BJ (cell line): ENCODE measurements at regions not wholly inside any gene's neighbourhood (a gene's known extent, or its start where the extent isn't known, plus 50 kb on each side); places are given as distances from the start of the nearest gene placed in this dataset.
"Not testable (repeated sequence)": the region's sequence is repeated elsewhere in the genome, so short reads cannot be mapped to it uniquely, and the experiment has no call there.

ENCODE experiments used
- CTCF ChIA-PET: fragments of 350-600 bp; formaldehyde crosslinking; extraction: SDS; loops from one replicate; lab custom pipeline; 2021; ENCODE audit warnings: antibody characterized with exemption, inconsistent platforms; lab: Yijun Ruan, JAX
- POLR2A ChIA-PET: fragments of 300-600 bp; sonication (Branson Sonifier 250); formaldehyde crosslinking; extraction: SDS; loops from one replicate; lab custom pipeline; 2021; ENCODE audit warnings: antibody characterized with exemption; lab: Charles Lee
- DNase-seq: peaks from one replicate; pipeline ENCODE4 v3.0.0-alpha.2; 2011; ENCODE audit warnings: low read depth
- H3K27me3 ChIP-seq: 2 replicates; pipeline ENCODE4 v1.6.0; 2011; ENCODE audit warnings: low read length; ENCODE audit not compliant: control insufficient read depth, insufficient read depth
- H3K36me3 ChIP-seq: 2 replicates; pipeline ENCODE4 v1.5.1; 2011; ENCODE audit warnings: low read length; ENCODE audit not compliant: control insufficient read depth, insufficient read depth
- H3K4me3 ChIP-seq: 2 replicates; pipeline ENCODE4 v1.5.1; 2011; ENCODE audit warnings: low read depth, mild to moderate bottlenecking, control low read depth, low read length
- CTCF ChIP-seq: IDR thresholded peaks from 2 replicates; pipeline ENCODE4 v1.5.1; 2011; ENCODE audit warnings: low read depth, mild to moderate bottlenecking, control low read depth, inconsistent platforms, low read length, moderate library complexity; ENCODE audit not compliant: insufficient read depth

GRCh38 chr4:38297061-38297460, 336.9 kb downstream of the PTTG2 start:
- no peak for DNase-seq
- Histone ChIP-seq H3K4me3 (no peak overlapping the region), H3K27me3 (no peaks in the 10 kb centered on the region), H3K36me3 (no peaks in the 10 kb centered on the region)
- no peak for TF ChIP-seq CTCF
- POLR2A ChIA-PET, result no interaction called here
- CTCF ChIA-PET, result interaction anchor here (1.4 to 1.5 kb wide), 2 partner anchors 8 to 23 kb away, joined by 3 to 4 read pairs; no protein-coding TSS in a partner anchor

DNA sequence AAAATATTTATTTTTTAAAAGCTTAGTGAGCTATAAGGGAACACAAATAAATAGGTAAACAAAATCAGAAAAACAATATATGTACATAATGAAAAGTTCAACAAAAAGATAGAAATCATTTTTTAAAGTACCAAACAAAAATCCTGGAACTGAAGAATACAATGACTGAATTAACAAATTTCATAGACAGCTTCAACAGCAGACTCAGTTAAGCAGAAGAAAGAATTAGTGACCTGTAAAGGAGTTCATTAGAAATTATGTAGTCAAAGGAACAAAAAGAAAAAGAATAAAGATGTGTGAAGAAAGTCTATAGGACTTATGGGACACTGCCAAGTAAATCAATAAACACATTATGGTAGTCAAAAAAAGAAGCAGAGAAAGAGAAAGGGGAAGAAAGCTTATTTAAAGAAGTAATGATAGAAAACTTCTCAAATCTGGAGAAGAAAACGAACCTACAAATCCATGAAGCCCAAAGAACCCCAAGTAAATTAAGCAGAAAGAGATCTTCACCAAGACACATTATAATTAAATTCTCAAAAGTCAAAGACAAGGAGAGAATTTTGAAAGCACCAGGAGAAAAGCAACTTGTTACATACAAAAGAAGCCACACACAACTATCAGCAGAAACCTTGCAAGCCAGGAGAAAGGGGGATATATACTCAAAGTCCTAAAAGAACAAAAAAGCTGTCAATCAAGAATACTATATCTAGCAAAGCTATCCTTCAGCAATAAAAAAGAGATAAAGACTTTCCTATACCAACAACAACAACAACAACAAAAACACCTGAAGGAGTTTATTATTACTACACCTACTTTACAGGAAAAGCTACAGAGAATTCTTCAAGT, 338.9 kb downstream of the PTTG2 start:
- no peak for DNase-seq
- POLR2A ChIA-PET, result no interaction called here
- CTCF ChIA-PET, result no interaction called here

DNA sequence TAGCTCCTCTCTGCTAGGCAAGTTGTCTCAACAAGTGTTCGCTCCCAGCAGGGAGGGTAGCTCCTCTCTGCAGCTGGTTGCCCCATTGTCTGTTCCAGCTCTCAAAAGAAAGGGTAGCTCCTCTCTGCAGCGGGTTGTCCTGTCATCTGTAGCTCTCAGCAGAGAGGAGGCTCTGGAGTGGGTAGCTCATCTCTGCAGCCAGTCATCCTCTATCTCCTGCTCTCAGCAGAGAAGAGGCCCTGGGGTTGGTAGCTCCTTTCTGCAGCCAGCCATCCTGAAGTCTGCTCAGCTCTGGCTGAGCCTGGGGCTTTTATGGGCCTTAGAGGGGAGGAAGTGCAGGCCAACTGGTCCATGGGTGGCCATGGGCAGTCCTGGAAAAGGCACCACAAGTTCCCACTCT, 342.7 kb downstream of the PTTG2 start:
- ChIA-PET POLR2A (no interaction called here), CTCF (interaction anchor here (0.8 to 0.9 kb wide), 3 partner anchors 11 to 31 kb away, joined by 3 read pairs; no protein-coding TSS in a partner anchor)
- no peak for DNase-seq
- no peak for TF ChIP-seq CTCF
- no peak overlapping the region for H3K4me3 ChIP-seq
- no peaks in the 10 kb centered on the region for H3K36me3 ChIP-seq
- 0 out of 2 replicates have a peak, but pooled peaks cover 1% of the 10 kb centered on the region for H3K27me3 ChIP-seq

More for the DNA sequence above, 338.9 kb downstream of the PTTG2 start:
- no peak for TF ChIP-seq CTCF
- H3K27me3 ChIP-seq, result 0 out of 2 replicates have a peak, but pooled peaks cover 1% of the 10 kb centered on the region
- no peaks in the 10 kb centered on the region for H3K36me3 ChIP-seq
- no peak overlapping the region for H3K4me3 ChIP-seq

GRCh38 chr4:38304460-38304859, 344.3 kb downstream of the PTTG2 start:
- DNase-seq, H3K36me3 ChIP-seq, H3K4me3 ChIP-seq, POLR2A ChIA-PET, H3K27me3 ChIP-seq: not testable (repeated sequence)
- CTCF ChIA-PET, result interaction anchor here (0.8 kb wide), 1 partner anchor 10 kb away, joined by 3 read pairs; no protein-coding TSS in a partner anchor

GRCh38 chr4:38306482-38307071, 346.4 kb downstream of the PTTG2 start:
- Histone ChIP-seq H3K4me3 (no peak overlapping the region), H3K36me3 (no peaks in the 10 kb centered on the region), H3K27me3 (0 out of 2 replicates have a peak, but pooled peaks cover 1% of the 10 kb centered on the region)
- POLR2A ChIA-PET, result no interaction called here
- no peak for DNase-seq
- no peak for TF ChIP-seq CTCF
- CTCF ChIA-PET, result no interaction called here
